MM.1S (cell line): ENCODE measurements at regions not wholly inside any gene's neighbourhood (a gene's known extent, or its start where the extent isn't known, plus 50 kb on each side); places are given as distances from the start of the nearest gene placed in this dataset.
"Not testable (repeated sequence)": the region's sequence is repeated elsewhere in the genome, so short reads cannot be mapped to it uniquely, and the experiment has no call there.

Source experiments
- EZH2 ChIP-seq: fragments of 300-600 bp; sonication (generic); optimal IDR thresholded peaks from 2 replicates; pipeline ENCODE3; 2017; ENCODE audit warnings: low read depth, mild to moderate bottlenecking, antibody characterized with exemption, low read length, mixed read lengths
- TF ChIP-seq, protein P1 (sequence below): fragments of 300-600 bp; sonication (generic); IDR thresholded peaks from 2 replicates; pipeline ENCODE4 v1.5.1; 2016; ENCODE audit warnings: antibody characterized with exemption, low read length, mixed read lengths

GRCh38 chr7:96821131-96821530, 111.5 kb upstream of the SEM1 start:
- TF ChIP-seq, protein P1, sequence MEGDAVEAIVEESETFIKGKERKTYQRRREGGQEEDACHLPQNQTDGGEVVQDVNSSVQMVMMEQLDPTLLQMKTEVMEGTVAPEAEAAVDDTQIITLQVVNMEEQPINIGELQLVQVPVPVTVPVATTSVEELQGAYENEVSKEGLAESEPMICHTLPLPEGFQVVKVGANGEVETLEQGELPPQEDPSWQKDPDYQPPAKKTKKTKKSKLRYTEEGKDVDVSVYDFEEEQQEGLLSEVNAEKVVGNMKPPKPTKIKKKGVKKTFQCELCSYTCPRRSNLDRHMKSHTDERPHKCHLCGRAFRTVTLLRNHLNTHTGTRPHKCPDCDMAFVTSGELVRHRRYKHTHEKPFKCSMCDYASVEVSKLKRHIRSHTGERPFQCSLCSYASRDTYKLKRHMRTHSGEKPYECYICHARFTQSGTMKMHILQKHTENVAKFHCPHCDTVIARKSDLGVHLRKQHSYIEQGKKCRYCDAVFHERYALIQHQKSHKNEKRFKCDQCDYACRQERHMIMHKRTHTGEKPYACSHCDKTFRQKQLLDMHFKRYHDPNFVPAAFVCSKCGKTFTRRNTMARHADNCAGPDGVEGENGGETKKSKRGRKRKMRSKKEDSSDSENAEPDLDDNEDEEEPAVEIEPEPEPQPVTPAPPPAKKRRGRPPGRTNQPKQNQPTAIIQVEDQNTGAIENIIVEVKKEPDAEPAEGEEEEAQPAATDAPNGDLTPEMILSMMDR = not testable (repeated sequence)
- TF ChIP-seq EZH2 = not testable (repeated sequence)
